ENCODE measurements at regions not wholly inside any gene's neighbourhood (a gene's known extent, or its start where the extent isn't known, plus 50 kb on each side); places are given as distances from the start of the nearest gene placed in this dataset.

DNA sequence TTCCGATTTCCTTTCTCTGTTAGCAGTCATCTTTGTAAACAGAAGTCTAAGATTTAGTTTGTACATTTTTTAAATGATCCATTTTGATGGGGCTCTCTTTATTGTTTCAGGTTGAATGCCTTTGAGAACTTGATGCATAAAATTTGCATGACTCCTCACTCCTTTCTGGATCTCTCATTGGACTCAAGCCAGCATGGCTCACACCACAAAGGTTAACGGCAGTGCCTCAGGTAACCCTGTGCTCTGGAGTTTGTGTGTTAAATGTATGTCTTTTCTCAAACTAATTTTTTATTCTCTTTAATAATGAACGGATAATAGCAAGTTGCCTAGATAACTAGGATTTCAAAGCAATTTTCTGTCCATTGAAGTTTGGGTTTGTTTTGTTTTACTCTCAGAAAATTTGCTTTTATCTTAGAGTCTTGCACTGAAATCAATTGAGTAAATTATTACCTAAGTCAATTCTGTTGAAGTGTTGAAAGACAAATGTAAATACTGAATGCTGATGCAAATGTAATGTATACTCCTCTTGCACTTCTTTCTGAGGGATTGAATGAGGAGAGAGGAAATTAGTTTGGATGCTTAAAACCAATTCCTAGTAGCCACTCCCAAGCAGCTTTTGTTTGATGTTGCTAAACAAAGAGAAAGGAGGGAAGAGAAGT is 164.6 kb upstream of the DMRT1 start:
- Histone ChIP-seq H3K9me3 (no peaks in the 10 kb centered on the region), H3K4me3 (ENCODE audit: low read depth in 2 of 2, low read length in 1 of 2) (peak overlapping the region; percentile 39 to 53; a peak in 3 of 4 replicates), H2AFZ (ENCODE audit: low read depth) (peak overlapping the region; percentile 63; the same call in 1 of the 2 replicates), H3K27ac (ENCODE audit: low read depth in 2 of 2, low read length in 1 of 2) (no peak overlapping the region), H3K79me2 (ENCODE audit: insufficient read depth) (no peaks in the 10 kb centered on the region), H3K36me3 (replicated peaks in 1 of 2; ENCODE audit: control insufficient read depth in 1 of 2, insufficient read depth in 2 of 2, low read length in 1 of 2) (no peaks in the 10 kb centered on the region), H3K4me2 (peak overlapping the region; percentile 74), H4K20me1 (ENCODE audit: insufficient read depth) (no peaks in the 10 kb centered on the region), H3K4me1 (ENCODE audit: control insufficient read depth in 1 of 2, insufficient read depth in 2 of 2, low read depth in 1 of 2, low read length in 1 of 2) (no peaks in the 10 kb centered on the region), H3K27me3 (ENCODE audit: insufficient read depth) (peaks cover 34% of the 10 kb centered on the region; the same call in 1 of the 2 replicates), H3K9ac (no peak overlapping the region), H3F3A (replicated peaks; ENCODE audit: insufficient read depth) (peaks cover 4% of the 10 kb centered on the region), H3K9me2 (no peaks in the 10 kb centered on the region)
- no peak for DNase-seq
- 4% methylated on average over 3 of the region's 3 CpGs for WGBS (ENCODE audit: low lambda C conversion rate)
- ChIA-PET POLR2A (no interaction called here), CTCF (no interaction called here)
- TF ChIP-seq RAD21 (IDR thresholded peaks at IDR 0.05; ENCODE audit: low read length) = no peak
- TF ChIP-seq, protein P1, sequence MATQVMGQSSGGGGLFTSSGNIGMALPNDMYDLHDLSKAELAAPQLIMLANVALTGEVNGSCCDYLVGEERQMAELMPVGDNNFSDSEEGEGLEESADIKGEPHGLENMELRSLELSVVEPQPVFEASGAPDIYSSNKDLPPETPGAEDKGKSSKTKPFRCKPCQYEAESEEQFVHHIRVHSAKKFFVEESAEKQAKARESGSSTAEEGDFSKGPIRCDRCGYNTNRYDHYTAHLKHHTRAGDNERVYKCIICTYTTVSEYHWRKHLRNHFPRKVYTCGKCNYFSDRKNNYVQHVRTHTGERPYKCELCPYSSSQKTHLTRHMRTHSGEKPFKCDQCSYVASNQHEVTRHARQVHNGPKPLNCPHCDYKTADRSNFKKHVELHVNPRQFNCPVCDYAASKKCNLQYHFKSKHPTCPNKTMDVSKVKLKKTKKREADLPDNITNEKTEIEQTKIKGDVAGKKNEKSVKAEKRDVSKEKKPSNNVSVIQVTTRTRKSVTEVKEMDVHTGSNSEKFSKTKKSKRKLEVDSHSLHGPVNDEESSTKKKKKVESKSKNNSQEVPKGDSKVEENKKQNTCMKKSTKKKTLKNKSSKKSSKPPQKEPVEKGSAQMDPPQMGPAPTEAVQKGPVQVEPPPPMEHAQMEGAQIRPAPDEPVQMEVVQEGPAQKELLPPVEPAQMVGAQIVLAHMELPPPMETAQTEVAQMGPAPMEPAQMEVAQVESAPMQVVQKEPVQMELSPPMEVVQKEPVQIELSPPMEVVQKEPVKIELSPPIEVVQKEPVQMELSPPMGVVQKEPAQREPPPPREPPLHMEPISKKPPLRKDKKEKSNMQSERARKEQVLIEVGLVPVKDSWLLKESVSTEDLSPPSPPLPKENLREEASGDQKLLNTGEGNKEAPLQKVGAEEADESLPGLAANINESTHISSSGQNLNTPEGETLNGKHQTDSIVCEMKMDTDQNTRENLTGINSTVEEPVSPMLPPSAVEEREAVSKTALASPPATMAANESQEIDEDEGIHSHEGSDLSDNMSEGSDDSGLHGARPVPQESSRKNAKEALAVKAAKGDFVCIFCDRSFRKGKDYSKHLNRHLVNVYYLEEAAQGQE (IDR thresholded peaks at IDR 0.05; ENCODE audit: low read depth, low read length) = no peak

DNA sequence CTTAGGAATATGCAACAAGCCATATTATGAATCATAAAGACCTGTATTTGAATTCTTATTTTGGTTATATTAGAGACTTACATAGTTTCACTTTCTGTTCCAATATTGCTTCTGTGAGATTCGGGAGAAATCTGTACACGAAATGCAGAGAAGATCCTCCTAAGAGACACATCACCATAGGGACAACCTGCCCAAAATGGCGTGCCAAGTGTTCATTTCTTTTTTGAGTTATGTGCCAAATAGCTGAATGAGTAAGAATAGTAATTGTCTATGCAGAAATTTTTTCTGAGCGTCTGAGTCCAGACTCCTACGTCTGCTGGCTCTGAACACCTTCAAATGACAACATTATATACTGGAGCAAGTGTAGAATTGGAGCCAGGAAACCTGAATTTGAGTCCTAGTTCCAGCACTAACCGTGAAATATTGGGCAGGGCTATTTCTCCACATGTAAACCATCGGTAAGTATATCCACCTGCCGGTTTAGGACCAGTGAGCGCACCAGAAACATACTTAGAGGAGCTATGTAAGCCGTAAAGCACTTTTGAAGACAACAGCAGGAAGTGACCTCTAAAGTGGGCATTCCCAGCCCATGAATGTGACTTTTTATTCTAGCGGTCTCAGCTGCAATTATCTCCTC is 163.9 kb upstream of the DMRT1 start:
- CTCF ChIA-PET = no interaction called here
- no peak for DNase-seq

DNA sequence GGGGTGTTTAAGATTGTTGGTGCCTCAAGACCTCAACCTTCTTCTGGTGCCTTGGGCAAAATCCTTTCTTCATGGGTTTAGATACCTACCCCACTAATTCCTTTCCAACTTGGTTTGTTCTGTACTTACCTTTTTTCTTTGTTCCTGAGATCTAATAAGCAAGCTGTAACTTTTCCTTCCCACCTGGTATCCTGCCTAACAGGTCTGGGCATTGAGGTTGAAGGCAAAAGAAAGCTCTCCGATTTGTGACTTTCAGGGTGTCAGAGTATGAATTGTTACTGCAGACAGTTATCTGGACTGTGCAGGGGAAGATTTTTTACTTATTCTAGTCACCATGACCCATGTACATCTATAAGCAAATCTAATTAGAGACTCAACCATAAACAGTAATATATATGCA is 162.6 kb upstream of the DMRT1 start:
- CTCF ChIA-PET = no interaction called here
- Histone ChIP-seq H3K27ac (ENCODE audit: low read depth in 2 of 2, low read length in 1 of 2) (no peak overlapping the region), H3K36me3 (replicated peaks in 1 of 2; ENCODE audit: control insufficient read depth in 1 of 2, insufficient read depth in 2 of 2, low read length in 1 of 2) (no peaks in the 10 kb centered on the region), H2AFZ (ENCODE audit: low read depth) (no peak overlapping the region), H3K9me2 (no peaks in the 10 kb centered on the region), H3F3A (replicated peaks; ENCODE audit: insufficient read depth) (peaks cover 12% of the 10 kb centered on the region), H3K27me3 (ENCODE audit: insufficient read depth) (peaks cover 16% of the 10 kb centered on the region; the same call in 1 of the 2 replicates), H3K9me3 (no peaks in the 10 kb centered on the region), H4K20me1 (ENCODE audit: insufficient read depth) (no peaks in the 10 kb centered on the region), H3K9ac (no peak overlapping the region), H3K79me2 (ENCODE audit: insufficient read depth) (no peaks in the 10 kb centered on the region), H3K4me1 (ENCODE audit: control insufficient read depth in 1 of 2, insufficient read depth in 2 of 2, low read depth in 1 of 2, low read length in 1 of 2) (no peaks in the 10 kb centered on the region; a peak in 2 of 4 replicates), H3K4me3 (ENCODE audit: low read depth in 2 of 2, low read length in 1 of 2) (no peak overlapping the region), H3K4me2 (no peak overlapping the region)
- 39% methylated on average over 1 of the region's 1 CpG for WGBS (ENCODE audit: low lambda C conversion rate)
- TF ChIP-seq, protein P2, sequence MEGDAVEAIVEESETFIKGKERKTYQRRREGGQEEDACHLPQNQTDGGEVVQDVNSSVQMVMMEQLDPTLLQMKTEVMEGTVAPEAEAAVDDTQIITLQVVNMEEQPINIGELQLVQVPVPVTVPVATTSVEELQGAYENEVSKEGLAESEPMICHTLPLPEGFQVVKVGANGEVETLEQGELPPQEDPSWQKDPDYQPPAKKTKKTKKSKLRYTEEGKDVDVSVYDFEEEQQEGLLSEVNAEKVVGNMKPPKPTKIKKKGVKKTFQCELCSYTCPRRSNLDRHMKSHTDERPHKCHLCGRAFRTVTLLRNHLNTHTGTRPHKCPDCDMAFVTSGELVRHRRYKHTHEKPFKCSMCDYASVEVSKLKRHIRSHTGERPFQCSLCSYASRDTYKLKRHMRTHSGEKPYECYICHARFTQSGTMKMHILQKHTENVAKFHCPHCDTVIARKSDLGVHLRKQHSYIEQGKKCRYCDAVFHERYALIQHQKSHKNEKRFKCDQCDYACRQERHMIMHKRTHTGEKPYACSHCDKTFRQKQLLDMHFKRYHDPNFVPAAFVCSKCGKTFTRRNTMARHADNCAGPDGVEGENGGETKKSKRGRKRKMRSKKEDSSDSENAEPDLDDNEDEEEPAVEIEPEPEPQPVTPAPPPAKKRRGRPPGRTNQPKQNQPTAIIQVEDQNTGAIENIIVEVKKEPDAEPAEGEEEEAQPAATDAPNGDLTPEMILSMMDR (IDR thresholded peaks at IDR 0.05) = no peak
- TF ChIP-seq TAF1 (IDR thresholded peaks at IDR 0.05; ENCODE audit: borderline replicate concordance, low read depth, low read length) = no peak
- TF ChIP-seq, protein P3, sequence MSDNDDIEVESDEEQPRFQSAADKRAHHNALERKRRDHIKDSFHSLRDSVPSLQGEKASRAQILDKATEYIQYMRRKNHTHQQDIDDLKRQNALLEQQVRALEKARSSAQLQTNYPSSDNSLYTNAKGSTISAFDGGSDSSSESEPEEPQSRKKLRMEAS (IDR thresholded peaks at IDR 0.05; ENCODE audit: low read depth) = no peak
- TF ChIP-seq, protein P4, sequence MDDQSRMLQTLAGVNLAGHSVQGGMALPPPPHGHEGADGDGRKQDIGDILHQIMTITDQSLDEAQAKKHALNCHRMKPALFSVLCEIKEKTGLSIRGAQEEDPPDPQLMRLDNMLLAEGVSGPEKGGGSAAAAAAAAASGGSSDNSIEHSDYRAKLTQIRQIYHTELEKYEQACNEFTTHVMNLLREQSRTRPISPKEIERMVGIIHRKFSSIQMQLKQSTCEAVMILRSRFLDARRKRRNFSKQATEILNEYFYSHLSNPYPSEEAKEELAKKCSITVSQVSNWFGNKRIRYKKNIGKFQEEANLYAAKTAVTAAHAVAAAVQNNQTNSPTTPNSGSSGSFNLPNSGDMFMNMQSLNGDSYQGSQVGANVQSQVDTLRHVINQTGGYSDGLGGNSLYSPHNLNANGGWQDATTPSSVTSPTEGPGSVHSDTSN (IDR thresholded peaks at IDR 0.05) = no peak
- no peak for TF ChIP-seq JUND (IDR thresholded peaks at IDR 0.05)
- no peak for TF ChIP-seq FOXJ3 (CRISPR knock-in tag; IDR thresholded peaks at IDR 0.05)
- no peak for TF ChIP-seq RXRA (IDR thresholded peaks at IDR 0.05; ENCODE audit: borderline replicate concordance, low read depth)
- TF ChIP-seq CHD2 (IDR thresholded peaks at IDR 0.05; ENCODE audit: low read length, partially characterized antibody) = no peak
- no peak for TF ChIP-seq GABPA (IDR thresholded peaks at IDR 0.05; ENCODE audit: low read depth)
- no peak for TF ChIP-seq MEF2A (IDR thresholded peaks at IDR 0.05; ENCODE audit: borderline replicate concordance, low read depth)
- no peak for TF ChIP-seq SMC3 (IDR thresholded peaks at IDR 0.05; ENCODE audit: low read depth, low read length)
- POLR2A ChIA-PET = no interaction called here
- no peak for DNase-seq

More for the DNA sequence above, 163.9 kb upstream of the DMRT1 start:
- H3K9me2 ChIP-seq = no peaks in the 10 kb centered on the region
- H3K4me1 ChIP-seq (ENCODE audit: control insufficient read depth in 1 of 2, insufficient read depth in 2 of 2, low read depth in 1 of 2, low read length in 1 of 2) = no peaks in the 10 kb centered on the region
- no peak for TF ChIP-seq POLR2AphosphoS5 (IDR thresholded peaks at IDR 0.05; ENCODE audit: low read depth, low read length)
- 0 out of 2 replicates have a peak, but pooled peaks have one; percentile 8 for TF ChIP-seq GABPA (IDR thresholded peaks at IDR 0.05; ENCODE audit: low read depth)
- peaks cover 4% of the 10 kb centered on the region for H3F3A ChIP-seq (replicated peaks; ENCODE audit: insufficient read depth)
- H3K4me3 ChIP-seq (ENCODE audit: low read depth in 2 of 2, low read length in 1 of 2) = peak overlapping the region; percentile 39 to 53
- H3K27me3 ChIP-seq (ENCODE audit: insufficient read depth) = peaks cover 29% of the 10 kb centered on the region; the same call in 1 of the 2 replicates
- H3K9me3 ChIP-seq = no peaks in the 10 kb centered on the region
- POLR2A ChIA-PET = no interaction called here
- peak overlapping the region; percentile 74 for H3K4me2 ChIP-seq
- H2AFZ ChIP-seq (ENCODE audit: low read depth) = peak overlapping the region; percentile 63; the same call in 1 of the 2 replicates
- no peak overlapping the region for H3K9ac ChIP-seq
- no peaks in the 10 kb centered on the region for H3K36me3 ChIP-seq (replicated peaks in 1 of 2; ENCODE audit: control insufficient read depth in 1 of 2, insufficient read depth in 2 of 2, low read length in 1 of 2)
- 7% methylated on average over 11 of the region's 11 CpGs for WGBS (ENCODE audit: low lambda C conversion rate)
- no peaks in the 10 kb centered on the region for H3K79me2 ChIP-seq (ENCODE audit: insufficient read depth)
- H4K20me1 ChIP-seq (ENCODE audit: insufficient read depth) = no peaks in the 10 kb centered on the region
- no peak overlapping the region for H3K27ac ChIP-seq (ENCODE audit: low read depth in 2 of 2, low read length in 1 of 2)

All from SK-N-SH (cell line).